IPS DF 19.7 (cell line): ENCODE measurements at regions not wholly inside any gene's neighbourhood (a gene's known extent, or its start where the extent isn't known, plus 50 kb on each side); places are given as distances from the start of the nearest gene placed in this dataset.

Experiments
- DNase-seq: peaks from one replicate; pipeline ENCODE4 v3.0.0-alpha.2; 2013; ENCODE audit warnings: low read depth, low spot score

DNA sequence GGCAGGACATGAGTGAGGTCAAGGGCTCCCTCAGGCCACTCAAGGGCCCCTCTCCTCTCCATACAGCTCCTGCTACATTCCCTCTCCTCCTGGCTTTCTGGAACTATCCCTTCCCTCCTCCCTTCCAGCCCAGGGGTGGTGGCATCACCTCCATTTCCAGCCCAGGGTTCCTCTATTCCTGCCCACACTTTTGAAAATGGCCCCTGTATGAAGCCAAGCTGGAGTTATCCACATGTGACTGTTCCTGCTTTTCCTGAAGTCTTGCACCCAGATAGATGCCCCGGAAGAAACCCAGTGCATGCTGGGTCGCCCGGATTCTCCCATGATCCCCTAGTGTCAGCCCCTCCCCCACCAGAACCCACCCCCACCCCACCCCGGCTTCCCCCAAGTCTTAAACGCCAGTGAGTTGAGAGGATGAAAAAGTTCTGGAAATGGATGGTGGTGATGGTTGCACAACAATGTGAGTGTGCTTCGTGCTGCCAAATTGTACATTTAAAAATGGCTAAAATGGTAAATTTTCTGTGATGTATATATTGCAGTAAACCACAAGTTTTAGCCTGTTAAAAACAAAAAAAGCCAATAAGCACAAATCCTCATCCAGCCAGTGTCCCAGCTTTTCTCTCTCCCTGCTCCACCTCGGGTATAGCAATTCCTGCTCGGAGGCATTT, 136.9 kb downstream of the SCARB1 start:
- no peak for DNase-seq

DNA sequence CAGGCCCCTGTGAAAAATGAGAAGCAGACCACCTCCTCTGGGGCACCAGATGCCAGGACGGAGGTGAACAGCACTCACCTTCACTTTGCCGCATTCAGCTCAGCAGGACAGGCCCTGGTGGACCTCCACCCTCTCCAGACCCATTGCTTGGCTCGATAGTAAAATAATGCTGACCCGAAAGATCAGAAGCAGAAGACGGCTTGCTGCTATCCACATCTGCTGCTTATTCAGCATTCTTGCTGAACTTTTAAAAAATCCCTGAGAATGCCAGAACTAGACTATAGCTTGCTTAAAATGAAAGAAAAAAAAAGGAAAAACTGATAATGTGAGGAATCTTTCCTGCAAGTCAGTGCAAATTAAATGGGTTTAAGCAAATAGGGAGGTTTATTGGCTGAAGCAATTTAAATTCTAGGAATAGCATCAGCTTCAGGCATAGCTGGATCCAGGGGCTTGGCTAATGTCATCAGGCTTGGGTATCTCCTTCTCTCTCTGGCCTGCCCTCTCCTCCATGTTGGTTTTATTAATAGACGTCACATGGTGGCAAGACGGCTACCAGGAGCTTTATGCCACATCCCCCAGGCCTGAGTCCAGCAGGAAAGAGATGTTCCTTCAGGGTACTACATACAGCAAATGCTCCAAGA, 137.9 kb downstream of the SCARB1 start:
- no peak for DNase-seq

GRCh38 chr12:124725099-124725498, 138.6 kb downstream of the SCARB1 start:
- DNase-seq = no peak

- DNase-seq = no peak
These were observed 140.8 kb downstream of the SCARB1 start for GRCh38 chr12:124722878-124723277.

DNA sequence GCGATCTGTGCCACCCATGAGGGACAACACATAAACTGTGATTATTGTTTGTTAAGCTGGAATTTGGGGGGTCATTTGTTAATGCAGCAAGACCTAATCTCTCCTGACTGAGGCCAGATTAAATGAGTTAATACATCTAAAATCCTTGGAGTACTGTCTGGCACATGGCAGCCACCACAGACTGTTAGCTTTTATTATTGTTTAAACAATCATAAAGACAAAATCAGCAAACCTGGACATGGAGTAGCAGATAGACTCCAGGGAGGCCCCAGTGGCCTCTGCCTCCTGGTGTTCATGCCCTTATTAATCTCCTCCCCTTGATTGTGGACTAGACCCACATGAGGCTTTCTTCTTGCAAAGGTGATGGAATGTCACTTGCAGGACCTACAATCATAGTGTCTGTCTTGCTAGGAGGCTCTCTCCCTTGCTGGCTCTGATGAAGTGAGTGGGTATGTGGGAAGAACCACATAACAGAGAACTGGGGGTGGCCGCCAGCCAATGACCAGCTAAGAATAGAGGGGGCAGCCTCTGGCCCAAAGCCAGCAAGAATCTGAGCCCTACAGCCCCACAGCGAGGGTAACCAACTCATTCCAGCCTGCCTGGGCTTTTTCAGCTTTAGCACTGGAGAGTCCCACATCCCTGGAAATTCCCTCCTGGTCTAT, 142.0 kb downstream of the SCARB1 start:
- DNase-seq = no peak

GRCh38 chr12:124720681-124721500, 142.8 kb downstream of the SCARB1 start:
- no peak for DNase-seq

DNA sequence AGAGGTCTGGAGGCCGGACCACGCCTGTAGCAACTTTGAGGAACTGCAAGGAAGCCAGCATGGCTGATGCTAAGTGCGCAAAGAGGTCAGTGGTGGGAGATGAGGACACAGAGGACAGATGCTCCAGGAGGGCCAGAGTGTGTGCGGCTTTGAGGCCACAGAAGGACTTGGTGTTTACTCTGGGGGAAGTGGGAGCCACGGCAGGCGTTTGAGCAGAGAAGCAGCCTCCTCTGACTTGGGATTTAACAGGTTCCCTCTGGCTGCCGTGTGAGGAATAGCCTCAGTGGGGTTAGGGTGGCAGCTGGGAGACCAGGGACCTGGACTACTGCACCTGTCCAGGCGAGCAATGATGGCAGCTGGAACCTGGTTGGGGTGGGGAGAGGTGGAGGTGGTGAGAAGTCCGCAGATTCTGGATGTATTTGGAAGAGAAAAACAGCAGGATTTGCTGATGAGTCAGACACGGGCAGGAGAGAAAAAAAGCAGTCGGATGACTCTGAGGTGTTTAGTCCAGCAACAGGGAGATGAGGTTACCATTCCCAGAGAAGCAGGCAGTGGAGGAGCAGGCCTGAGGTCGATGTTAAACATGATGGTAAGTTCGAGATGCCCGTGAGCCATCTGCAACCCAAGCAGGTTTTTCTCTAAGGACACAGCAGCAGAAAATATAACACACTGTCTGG, 143.5 kb downstream of the SCARB1 start:
- no peak for DNase-seq

DNA sequence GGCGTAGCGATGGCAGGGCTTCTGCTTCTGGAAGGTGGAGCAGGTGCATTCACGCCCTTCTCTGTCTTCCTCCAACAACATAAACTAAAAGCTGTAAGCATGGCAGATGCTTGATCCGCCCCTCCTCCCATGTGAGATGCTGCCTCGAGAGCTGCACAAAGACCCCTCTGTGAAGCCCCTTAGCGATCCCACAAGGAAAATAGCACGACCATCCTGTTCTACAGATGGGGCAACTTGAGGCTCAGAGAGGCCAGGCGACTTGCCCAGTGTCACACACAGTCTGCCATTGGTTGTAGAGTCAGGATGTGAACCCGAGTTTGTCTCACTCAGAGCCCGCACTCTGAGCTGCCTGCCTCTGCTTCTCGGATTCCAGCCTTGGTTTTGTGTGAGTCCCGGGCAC, 144.4 kb downstream of the SCARB1 start:
- DNase-seq = no peak

- no peak for DNase-seq
These were observed 145.2 kb downstream of the SCARB1 start for GRCh38 chr12:124718458-124718857.

GRCh38 chr12:124718036-124718435, 145.6 kb downstream of the SCARB1 start:
- no peak for DNase-seq

- no peak for DNase-seq
These were observed 146.3 kb downstream of the SCARB1 start for GRCh38 chr12:124717318-124717717.

DNA sequence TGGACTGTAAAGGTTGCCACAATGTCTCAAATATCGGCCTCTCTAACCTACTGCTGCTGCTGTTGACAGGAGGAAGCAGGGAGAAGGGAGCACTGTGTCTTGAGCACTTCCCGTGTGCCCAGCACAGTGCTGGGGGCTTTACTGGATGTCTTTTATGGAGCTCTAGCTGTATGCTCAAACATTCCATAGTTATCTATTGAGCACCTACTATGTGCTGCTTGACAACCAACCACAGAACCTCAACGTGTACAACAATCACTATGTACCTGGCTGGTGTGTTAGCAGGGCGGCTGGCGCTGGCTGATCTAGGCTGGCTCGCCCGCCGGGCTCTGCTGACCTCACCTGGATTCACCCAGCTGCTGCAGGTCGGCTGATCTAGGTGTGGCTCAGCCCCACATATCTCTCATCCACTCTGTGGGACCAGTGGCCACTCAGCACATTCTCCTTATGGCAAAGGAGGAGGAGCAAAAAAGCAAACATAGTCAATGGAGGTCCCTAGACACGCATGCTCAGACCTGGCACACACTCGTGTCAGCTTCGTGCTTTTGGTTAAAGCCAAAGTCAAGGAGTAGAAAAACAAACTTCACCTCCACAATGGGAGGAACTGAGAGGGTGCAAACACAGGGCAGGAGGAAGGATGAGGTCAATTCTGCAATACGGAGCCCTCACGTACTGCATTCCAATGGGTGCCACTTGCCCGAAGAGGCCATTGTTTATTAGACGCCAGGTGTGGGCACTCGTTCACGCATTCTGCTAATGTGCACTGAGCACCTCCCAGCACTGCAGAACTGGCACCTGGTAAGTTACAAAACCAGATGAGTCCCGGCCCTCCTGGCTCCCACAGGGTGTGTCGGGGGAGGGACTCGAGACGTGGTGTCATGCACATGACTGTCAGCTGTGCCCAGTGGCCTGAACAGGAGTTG, 147.2 kb downstream of the SCARB1 start:
- no peak for DNase-seq

DNA sequence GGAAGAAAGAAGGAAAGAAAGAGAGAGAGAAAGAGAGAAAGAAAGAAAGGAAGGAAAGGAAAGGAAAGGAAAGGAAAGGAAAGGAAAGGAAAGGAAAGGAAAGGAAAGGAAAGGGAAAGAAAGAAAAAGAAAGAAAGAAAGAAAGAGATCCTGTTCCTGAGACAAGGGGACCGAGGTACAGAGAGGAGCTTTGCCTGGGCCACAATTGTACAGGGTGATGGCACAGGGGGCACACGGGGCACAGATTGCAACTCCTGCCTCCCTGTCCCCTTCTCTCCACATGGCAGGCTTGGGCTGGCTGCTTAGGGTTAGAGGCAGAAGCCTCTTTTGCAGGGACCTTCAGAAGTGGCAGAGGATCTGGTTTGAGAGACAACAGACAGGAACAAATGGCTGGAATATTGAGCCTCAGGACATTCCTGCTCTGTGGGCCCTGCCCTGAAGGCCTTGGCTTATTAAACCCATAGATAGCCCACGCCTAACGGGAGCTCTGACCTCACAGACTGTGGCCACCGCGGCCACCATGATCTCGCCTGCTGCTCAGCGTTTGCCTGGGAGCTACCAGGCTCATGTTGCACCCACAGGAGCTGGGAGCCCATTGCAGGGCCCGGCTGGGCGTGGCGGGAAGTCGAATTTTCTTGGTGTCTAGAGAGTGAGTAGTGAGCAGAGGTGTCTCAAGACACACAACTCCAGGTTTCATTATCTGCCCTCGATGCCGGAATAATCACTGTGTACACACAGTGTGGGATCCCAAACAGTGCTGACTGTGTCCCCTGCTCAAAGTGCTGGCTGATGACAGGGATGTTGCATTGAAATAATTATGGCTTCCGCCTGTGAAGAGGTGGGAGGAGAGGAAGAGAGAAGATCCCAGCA, 147.9 kb upstream of the NCOR2 start:
- no peak for DNase-seq

DNA sequence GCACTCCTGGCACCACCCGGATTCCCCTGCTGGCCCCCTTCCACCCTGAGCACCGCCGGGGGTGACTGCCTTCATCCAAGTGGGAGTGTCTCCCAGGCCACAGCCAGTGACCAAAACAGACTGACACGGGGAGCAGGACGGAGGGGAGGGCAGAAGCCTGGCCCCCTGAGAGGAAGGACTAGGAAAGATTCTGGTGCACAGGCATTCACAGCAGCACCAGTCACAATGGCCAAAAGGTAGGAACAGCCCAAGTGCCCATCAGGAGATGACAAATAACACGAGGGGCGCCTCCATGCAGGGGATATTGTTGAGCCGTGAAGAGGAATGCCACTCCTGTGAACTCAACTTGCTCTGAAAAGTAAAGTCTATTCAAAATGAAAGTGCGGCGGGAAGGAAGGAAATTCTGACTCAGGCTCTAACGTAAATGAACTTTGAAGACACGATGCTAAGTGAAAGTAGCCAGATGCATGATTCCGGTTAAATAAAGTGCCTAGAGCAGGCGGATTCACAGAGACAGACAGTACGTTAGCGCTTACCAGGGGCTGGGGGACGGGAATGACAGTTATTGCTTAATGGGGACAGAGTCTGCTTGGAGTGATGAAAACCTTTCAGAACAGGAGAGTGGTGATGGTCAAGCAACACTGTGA, 146.1 kb upstream of the NCOR2 start:
- DNase-seq = no peak

DNA sequence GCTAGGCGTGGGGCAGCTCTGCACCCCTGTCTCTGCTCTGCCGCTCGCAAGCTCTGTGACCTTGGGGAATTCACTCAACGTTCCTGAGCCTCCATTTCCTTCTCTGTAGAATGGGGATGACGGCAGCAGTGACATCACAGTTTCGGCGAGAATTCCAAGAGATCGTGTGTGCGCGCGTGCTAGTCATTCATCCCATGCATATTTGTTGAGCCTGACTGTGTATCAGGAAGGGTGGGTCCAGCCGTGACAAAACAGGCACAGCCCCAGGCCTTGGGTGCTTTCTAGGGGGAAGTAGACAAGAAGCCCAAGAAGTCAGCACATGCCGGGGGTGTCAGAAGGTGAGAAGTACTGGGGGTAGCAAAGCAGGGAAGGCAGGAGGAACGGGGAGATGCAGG, 145.6 kb upstream of the NCOR2 start:
- DNase-seq = no peak

GRCh38 chr12:124711344-124711743, 143.9 kb upstream of the NCOR2 start:
- no peak for DNase-seq

DNA sequence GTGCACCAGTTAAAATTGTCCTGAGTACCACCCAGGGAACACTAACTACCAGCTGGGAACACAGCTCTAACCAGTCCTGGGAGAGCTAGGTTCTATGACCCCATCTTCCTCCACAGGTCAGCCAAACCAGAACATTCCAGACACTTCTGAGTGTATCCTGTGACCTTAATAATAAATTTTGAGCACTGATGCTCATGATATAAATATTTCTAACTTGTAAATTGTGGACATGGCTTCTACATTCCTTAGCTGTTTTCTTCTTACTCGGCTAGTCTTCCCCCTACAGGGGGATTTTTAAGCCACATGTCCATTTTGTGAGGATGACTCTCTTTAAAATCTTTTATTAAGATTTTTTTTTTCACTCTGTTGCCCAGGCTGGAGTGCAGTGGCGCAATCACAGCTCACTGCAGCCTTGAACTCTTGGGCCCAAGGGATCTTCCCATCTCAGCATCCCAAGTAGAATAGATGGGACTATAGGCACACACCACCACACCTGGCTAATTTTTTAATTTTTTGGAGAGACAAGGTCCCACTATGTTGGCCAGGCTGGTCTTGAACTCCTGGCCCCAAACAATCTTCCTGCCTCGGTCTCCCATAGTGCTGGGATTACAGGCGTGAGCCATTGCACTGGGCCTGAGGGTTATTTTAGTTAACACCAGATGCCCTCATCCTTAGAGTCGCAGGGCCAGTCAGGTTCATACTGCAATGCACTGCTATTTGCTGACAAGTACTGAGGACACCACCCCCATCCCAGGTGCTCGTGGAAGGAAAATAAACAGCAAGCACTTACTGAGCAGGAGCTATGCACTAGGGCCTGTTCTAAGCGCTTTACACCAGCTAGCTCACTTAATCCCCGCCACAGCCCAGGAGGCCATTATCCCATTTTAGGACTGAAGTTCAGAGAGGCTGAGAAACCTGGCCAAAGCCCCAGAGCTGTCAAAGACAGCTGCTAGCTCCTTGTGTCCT, 142.6 kb upstream of the NCOR2 start:
- DNase-seq = no peak

DNA sequence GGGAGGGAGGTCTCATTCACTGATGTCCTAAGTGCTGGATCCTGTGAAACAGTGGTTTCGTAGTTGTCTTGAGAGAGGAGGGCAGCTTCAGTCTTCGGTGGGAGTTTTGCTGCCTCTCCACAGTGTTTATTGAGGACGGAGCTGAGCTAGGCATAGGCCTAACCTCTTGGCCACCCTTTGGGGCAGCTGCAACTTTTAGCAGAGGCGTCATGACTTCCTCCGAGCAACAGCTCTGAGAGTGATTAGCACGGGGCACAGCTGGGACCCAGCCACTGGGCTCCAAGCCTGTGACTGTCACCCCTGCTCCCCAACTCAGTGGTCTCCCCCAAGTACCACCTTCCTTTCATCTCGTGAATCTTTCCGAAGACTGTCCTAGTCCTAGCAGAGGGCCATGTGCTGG, 139.9 kb upstream of the NCOR2 start:
- no peak for DNase-seq
